22Rv1 (cell line): ENCODE measurements at regions not wholly inside any gene's neighbourhood (a gene's known extent, or its start where the extent isn't known, plus 50 kb on each side); places are given as distances from the start of the nearest gene placed in this dataset.

ENCODE experiments used
- H3K27ac ChIP-seq: fragments of 450-650 bp; 2 replicates; pipeline ENCODE4 v1.5.1; 2017
- ZFX ChIP-seq: fragments of 450-650 bp; IDR thresholded peaks from 2 replicates; pipeline ENCODE4 v1.6.1; 2017; ENCODE audit warnings: antibody characterized with exemption, borderline replicate concordance
- TF ChIP-seq, protein P1 (sequence below): fragments of 450-650 bp; IDR thresholded peaks from 2 replicates; pipeline ENCODE4 v1.5.1; 2017; ENCODE audit warnings: mild to moderate bottlenecking

DNA sequence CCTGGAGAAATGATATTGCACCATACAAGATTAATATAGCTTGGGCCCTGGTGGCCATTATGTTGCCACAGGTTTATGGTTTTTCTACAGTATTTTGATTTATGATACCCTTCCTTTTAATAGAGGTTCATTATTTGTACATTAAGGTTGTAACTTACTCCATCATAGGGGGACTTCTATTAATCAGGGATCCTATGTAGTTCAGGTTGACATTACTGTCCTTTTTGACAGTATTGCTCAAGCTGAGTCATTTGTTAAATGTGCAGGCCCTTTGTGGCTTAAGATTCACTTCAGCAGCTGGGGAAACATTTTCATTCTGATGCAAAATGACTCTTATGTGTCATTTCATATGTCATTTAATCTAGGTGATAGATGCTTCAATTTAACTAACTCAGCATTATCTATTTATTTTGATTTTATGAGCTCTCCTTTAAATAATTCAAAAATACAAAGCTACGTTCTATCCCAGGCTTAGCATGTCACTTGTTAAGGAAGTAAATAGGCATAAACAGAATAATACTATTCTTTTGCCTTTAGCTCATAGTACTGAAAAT, 686.9 kb upstream of the NCAM2 start:
- TF ChIP-seq ZFX: no peak
- TF ChIP-seq, protein P1, sequence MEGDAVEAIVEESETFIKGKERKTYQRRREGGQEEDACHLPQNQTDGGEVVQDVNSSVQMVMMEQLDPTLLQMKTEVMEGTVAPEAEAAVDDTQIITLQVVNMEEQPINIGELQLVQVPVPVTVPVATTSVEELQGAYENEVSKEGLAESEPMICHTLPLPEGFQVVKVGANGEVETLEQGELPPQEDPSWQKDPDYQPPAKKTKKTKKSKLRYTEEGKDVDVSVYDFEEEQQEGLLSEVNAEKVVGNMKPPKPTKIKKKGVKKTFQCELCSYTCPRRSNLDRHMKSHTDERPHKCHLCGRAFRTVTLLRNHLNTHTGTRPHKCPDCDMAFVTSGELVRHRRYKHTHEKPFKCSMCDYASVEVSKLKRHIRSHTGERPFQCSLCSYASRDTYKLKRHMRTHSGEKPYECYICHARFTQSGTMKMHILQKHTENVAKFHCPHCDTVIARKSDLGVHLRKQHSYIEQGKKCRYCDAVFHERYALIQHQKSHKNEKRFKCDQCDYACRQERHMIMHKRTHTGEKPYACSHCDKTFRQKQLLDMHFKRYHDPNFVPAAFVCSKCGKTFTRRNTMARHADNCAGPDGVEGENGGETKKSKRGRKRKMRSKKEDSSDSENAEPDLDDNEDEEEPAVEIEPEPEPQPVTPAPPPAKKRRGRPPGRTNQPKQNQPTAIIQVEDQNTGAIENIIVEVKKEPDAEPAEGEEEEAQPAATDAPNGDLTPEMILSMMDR: no peak
- no peak overlapping the region for H3K27ac ChIP-seq

DNA sequence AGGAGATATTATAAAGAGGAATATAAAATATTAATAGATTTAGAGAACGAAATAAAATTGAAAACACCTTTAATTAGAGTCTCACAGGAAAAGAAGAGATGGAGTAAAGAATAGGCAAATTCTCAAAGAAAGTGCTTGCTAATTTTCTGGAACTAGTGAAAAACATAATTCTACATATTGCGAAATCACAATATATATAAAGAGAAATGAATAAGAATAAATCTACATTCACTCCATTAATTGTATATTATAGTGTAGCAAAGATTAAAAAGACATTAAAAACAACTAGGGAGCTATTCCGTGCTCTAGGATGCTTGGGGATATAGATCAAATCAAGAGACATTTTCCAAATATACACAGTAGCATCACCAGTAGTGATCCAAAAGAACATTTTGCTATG, 685.2 kb upstream of the NCAM2 start:
- H3K27ac ChIP-seq: no peak overlapping the region
- no peak for TF ChIP-seq ZFX
- TF ChIP-seq, protein P1: no peak

DNA sequence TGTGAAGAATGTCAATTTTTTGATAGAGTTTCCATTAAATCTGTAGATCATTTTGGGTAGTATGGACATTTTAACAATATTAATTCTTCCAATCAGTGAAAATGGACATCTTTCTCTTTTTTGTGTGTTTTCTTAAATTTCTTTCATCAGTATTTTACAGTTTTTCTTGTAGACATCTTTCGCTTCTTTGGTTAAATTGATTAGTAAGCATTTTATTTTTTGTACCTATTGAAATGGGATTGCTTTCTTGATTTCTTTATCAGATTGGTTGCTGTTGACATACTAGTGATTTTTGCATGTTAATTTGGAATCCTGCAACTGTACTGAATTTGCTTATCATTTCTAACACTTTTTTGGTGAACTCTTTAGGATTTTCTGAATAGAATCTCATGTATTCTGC, 683.2 kb upstream of the NCAM2 start:
- TF ChIP-seq, protein P1: no peak
- TF ChIP-seq ZFX: no peak

DNA sequence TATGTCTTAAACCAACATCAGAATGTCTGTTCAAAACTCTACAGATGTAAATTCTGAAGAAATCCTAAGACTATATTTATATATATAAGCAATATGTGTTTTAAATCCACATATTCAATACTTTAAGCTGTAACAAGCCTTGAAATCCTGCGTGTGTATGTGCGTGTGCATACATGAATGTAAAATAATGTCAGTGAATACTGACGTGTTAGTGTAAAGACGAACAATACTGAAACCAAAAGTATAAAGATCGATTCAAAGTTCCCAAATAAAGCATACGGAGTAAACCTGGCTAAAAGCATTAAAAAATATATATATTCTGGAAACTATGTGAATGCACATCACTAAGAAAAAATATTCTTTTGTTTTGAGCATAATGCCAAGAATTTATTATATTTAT, 668.6 kb upstream of the NCAM2 start:
- TF ChIP-seq, protein P1: no peak
- H3K27ac ChIP-seq: no peak overlapping the region

More for the DNA sequence above, 683.2 kb upstream of the NCAM2 start:
- no peak overlapping the region for H3K27ac ChIP-seq

DNA sequence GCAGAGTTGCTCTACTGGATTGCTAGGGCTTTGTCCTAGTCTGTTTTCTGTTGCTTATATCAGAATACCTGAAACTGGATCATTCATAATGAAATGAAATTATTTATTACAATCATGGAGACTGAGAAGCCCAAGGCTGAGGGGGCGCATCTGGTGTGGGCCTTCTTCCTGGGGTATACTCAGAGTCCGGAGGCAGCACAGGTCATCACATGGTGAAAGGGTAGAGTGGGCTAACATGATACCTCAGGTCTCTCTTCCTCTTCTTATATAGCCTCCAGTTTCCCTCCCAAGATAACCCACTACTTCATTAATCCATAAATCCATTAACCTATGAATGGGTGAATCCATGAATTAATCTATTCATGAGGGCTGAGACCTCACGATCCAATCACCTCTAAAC, 667.6 kb upstream of the NCAM2 start:
- no peak overlapping the region for H3K27ac ChIP-seq
- TF ChIP-seq, protein P1: no peak
- TF ChIP-seq ZFX: no peak

DNA sequence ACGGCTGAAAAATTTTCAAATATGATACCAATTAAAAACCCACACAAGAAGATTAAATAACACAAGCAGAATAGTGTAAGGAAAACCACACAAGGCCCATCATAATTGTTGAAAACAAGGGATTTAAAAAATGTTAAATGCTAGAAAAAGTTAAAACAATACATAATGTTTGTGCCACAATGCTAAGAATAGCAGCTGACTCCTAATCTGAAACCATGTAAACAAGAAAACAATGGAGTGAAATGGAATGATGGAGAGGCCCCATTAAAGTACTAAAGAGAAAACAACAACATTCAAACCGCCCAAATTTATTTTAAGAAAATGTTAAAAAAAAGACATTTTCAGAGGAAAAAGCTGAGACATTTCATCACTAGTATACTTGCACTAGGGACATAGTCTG, 663.6 kb upstream of the NCAM2 start:
- no peak overlapping the region for H3K27ac ChIP-seq
- TF ChIP-seq, protein P1: no peak
- TF ChIP-seq ZFX: no peak

DNA sequence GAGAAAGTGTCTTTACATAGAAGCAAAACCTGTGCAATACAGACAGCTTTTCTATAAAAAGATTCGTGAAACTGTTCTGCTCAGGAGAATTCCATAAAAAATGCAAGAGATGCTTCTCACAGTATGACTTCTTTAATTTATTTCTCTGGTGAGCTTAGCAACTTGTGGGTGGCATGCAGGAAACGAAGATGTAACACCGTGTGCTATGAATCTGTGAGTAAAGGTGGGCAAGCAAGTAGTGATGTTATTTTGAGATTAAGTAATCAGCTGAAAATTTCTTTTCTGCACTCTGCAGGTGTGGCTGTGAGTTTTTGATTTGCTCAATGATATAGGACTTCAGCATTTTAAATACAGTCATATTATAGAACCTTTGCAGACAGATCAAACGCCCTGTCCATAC, 656.8 kb upstream of the NCAM2 start:
- TF ChIP-seq, protein P1: no peak
- no peak for TF ChIP-seq ZFX
- no peak overlapping the region for H3K27ac ChIP-seq
